K562 (cell line): ENCODE measurements at regions not wholly inside any gene's neighbourhood (a gene's known extent, or its start where the extent isn't known, plus 50 kb on each side); places are given as distances from the start of the nearest gene placed in this dataset.

Experiments
- CHD7 ChIP-seq: fragments of 200-600 bp; sonication (generic); IDR thresholded peaks from one replicate; pipeline ENCODE4 v1.6.1; 2012; ENCODE audit warnings: mild to moderate bottlenecking, low read depth, low read length, inconsistent platforms
- DACH1 ChIP-seq: fragments of 450-650 bp; IDR thresholded peaks from 2 replicates; pipeline ENCODE4 v1.6.1; 2018; ENCODE audit not compliant: partially characterized antibody
- ETV1 ChIP-seq: fragments of 450-650 bp; conservative IDR thresholded peaks from 2 replicates; pipeline ENCODE4 v1.6.1; 2016; ENCODE audit warnings: missing genetic modification characterization, control low read depth, low read depth, missing compliant biosample characterization
- MLLT1 ChIP-seq, 2 experiments: fragments of 450-650 bp; IDR thresholded peaks; 2 replicates each; pipeline ENCODE4 v1.6.1; 2016
- MTA3 ChIP-seq: fragments of 450-650 bp; formaldehyde crosslinking; IDR thresholded peaks from 2 replicates; pipeline ENCODE4 v1.6.1; 2017; ENCODE audit warnings: mild to moderate bottlenecking, borderline replicate concordance
- NCOA2 ChIP-seq, 2 experiments: fragments of 450-650 bp; IDR thresholded peaks; 2 replicates each; pipeline ENCODE4 v1.6.1; 2018; ENCODE audit warnings: mild to moderate bottlenecking in 2 of 2, moderate library complexity in 1 of 2; ENCODE audit not compliant: partially characterized antibody in 2 of 2
- NELFE ChIP-seq: IDR thresholded peaks from 2 replicates; pipeline ENCODE4 v1.6.1; 2011; ENCODE audit warnings: mild to moderate bottlenecking; ENCODE audit not compliant: insufficient read depth, insufficient read length
- OTX1 ChIP-seq: fragments of 450-650 bp; formaldehyde crosslinking; IDR thresholded peaks from 2 replicates; pipeline ENCODE4 v1.4.0; 2022; ENCODE audit warnings: mild to moderate bottlenecking
- SRSF9 ChIP-seq: fragments of 200-400 bp; formaldehyde crosslinking; IDR thresholded peaks from 2 replicates; pipeline ENCODE4 v1.6.1; 2017; ENCODE audit warnings: low read depth, low read length, borderline replicate concordance
- ZBTB1 ChIP-seq: sonication (generic); formaldehyde crosslinking; IDR thresholded peaks from 2 replicates; pipeline ENCODE4 v1.8.1; 2023; ENCODE audit warnings: missing genetic modification reagents, low read depth, mild to moderate bottlenecking, borderline replicate concordance
- ZHX1 ChIP-seq: fragments of 150-350 bp; conservative IDR thresholded peaks from 2 replicates; pipeline ENCODE4 v1.6.1; 2014; ENCODE audit warnings: low read length
- ZNF75A ChIP-seq: fragments of 450-650 bp; formaldehyde crosslinking; IDR thresholded peaks from 2 replicates; pipeline ENCODE4 v1.4.0; 2020; ENCODE audit warnings: mild to moderate bottlenecking

GRCh38 chr3:72446218-72447058, 401.8 kb downstream of the SHQ1 start, which contains the start of gene RYBP (continued):
- TF ChIP-seq CHD7 (no peak), NCOA2 (IDR thresholded peaks at IDR 0.05; ENCODE audit: partially characterized antibody in 2 of 2) (no peak), MLLT1 (IDR thresholded peaks at IDR 0.05) (peak; percentile 42 to 87), ZHX1 (no peak), NELFE (no peak), SRSF9 (no peak), ZNF75A (CRISPR knock-in tag) (no peak), ETV1 (0 out of 2 replicates have a peak, but pooled peaks have one; percentile 12), MTA3 (0 out of 2 replicates have a peak, but pooled peaks have one; percentile 29), DACH1 (no peak), OTX1 (CRISPR knock-in tag) (no peak), ZBTB1 (CRISPR knock-in tag) (no peak)
